WTC11 (cell line): ENCODE measurements at regions not wholly inside any gene's neighbourhood (a gene's known extent, or its start where the extent isn't known, plus 50 kb on each side); places are given as distances from the start of the nearest gene placed in this dataset.

Experiments used
- ATAC-seq: fragments of 200-7000 bp; cut with Tn5 transposase; 2 replicates; pipeline ENCODE4 v1.10.0; 2021; ENCODE audit warnings: mild to moderate bottlenecking, moderate library complexity
- CTCF ChIA-PET: fragments of 300-600 bp; sonication (Branson Sonifier 250); formaldehyde crosslinking; loops from one replicate; lab custom pipeline; 2021; ENCODE audit warnings: antibody characterized with exemption; lab: Charles Lee
- POLR2A ChIA-PET: fragments of 350-600 bp; sonication (Branson Sonifier 250); formaldehyde crosslinking; loops from one replicate; lab custom pipeline; 2021; ENCODE audit warnings: antibody characterized with exemption; lab: Charles Lee
- DNase-seq: peaks from one replicate; pipeline ENCODE4 v3.0.0; 2021; ENCODE audit warnings: low spot score
- H3K27ac Mint-ChIP-seq: 2 replicates; pipeline ENCODE4 v1.8.0; 2021; ENCODE audit warnings: mixed read lengths
- H3K27me3 Mint-ChIP-seq: 2 replicates; pipeline ENCODE4 v1.8.0; 2021; ENCODE audit warnings: low read depth, mild to moderate bottlenecking, moderate library complexity, mixed read lengths
- H3K36me3 Mint-ChIP-seq: 2 replicates; pipeline ENCODE4 v1.8.0; 2021; ENCODE audit warnings: mixed read lengths
- H3K4me1 Mint-ChIP-seq: 2 replicates; pipeline ENCODE4 v1.8.0; 2022; ENCODE audit warnings: mixed read lengths
- H3K4me3 Mint-ChIP-seq: 2 replicates; pipeline ENCODE4 v1.8.0; 2021; ENCODE audit warnings: mild to moderate bottlenecking, moderate library complexity, mixed read lengths
- H3K9me3 Mint-ChIP-seq: 2 replicates; pipeline ENCODE4 v1.8.0; 2021; ENCODE audit warnings: mixed read lengths
- ARID4B ChIP-seq: sonication (generic); formaldehyde crosslinking; IDR thresholded peaks from 2 replicates; pipeline ENCODE4 v1.8.0; 2023; ENCODE audit warnings: missing genetic modification reagents, mild to moderate bottlenecking, borderline replicate concordance
- ATF3 ChIP-seq: sonication (generic); formaldehyde crosslinking; conservative IDR thresholded peaks from 2 replicates; pipeline ENCODE4 v1.8.1; 2022; ENCODE audit warnings: mild to moderate bottlenecking, missing genetic modification reagents
- ATF6 ChIP-seq: sonication (generic); formaldehyde crosslinking; IDR thresholded peaks from 2 replicates; pipeline ENCODE4 v1.8.1; 2023; ENCODE audit warnings: mild to moderate bottlenecking, missing genetic modification reagents
- ELF4 ChIP-seq: sonication (generic); formaldehyde crosslinking; IDR thresholded peaks from 2 replicates; pipeline ENCODE4 v1.8.1; 2022; ENCODE audit warnings: low read depth, mild to moderate bottlenecking, moderate library complexity, missing genetic modification reagents
- EMX1 ChIP-seq: fragments of 250-450 bp; sonication (Bioruptor Pico); IDR thresholded peaks from 2 replicates; pipeline ENCODE4 v1.8.0; 2021; ENCODE audit warnings: mild to moderate bottlenecking
- ETV6 ChIP-seq: sonication (generic); formaldehyde crosslinking; IDR thresholded peaks from 2 replicates; pipeline ENCODE4 v1.8.1; 2022; ENCODE audit warnings: mild to moderate bottlenecking, missing genetic modification reagents
- FOXJ3 ChIP-seq: sonication (generic); formaldehyde crosslinking; IDR thresholded peaks from 2 replicates; pipeline ENCODE4 v1.9.0; 2021; ENCODE audit warnings: missing genetic modification reagents, mild to moderate bottlenecking, borderline replicate concordance
- FOXP1 ChIP-seq: sonication (generic); formaldehyde crosslinking; IDR thresholded peaks from 2 replicates; pipeline ENCODE4 v1.8.0; 2022; ENCODE audit warnings: missing genetic modification reagents, mild to moderate bottlenecking, moderate library complexity, borderline replicate concordance
- FOXP4 ChIP-seq: sonication (generic); formaldehyde crosslinking; IDR thresholded peaks from 2 replicates; pipeline ENCODE4 v1.8.0; 2022; ENCODE audit warnings: mild to moderate bottlenecking, missing genetic modification reagents
- JAZF1 ChIP-seq: fragments of 250-450 bp; sonication (Bioruptor Pico); IDR thresholded peaks from 2 replicates; pipeline ENCODE4 v1.9.0; 2021; ENCODE audit warnings: moderate library complexity, mild to moderate bottlenecking, inconsistent platforms
- KAT7 ChIP-seq: sonication (generic); formaldehyde crosslinking; IDR thresholded peaks from 2 replicates; pipeline ENCODE4 v1.8.1; 2023; ENCODE audit warnings: missing genetic modification reagents, mild to moderate bottlenecking, borderline replicate concordance
- MLX ChIP-seq: sonication (generic); formaldehyde crosslinking; IDR thresholded peaks from 2 replicates; pipeline ENCODE4 v1.8.1; 2023; ENCODE audit warnings: mild to moderate bottlenecking, missing genetic modification reagents, moderate library complexity
- NFATC4 ChIP-seq: fragments of 250-450 bp; sonication (Bioruptor Pico); IDR thresholded peaks from 2 replicates; pipeline ENCODE4 v1.9.0; 2021; ENCODE audit warnings: mild to moderate bottlenecking
- NFYB ChIP-seq: sonication (generic); formaldehyde crosslinking; conservative IDR thresholded peaks from 2 replicates; pipeline ENCODE4 v1.8.0; 2022; ENCODE audit warnings: low read depth, missing genetic modification reagents
- USF2 ChIP-seq: sonication (generic); formaldehyde crosslinking; IDR thresholded peaks from 2 replicates; pipeline ENCODE4 v1.8.1; 2023; ENCODE audit warnings: mild to moderate bottlenecking, missing genetic modification reagents, moderate library complexity
- ZNF263 ChIP-seq: sonication (generic); formaldehyde crosslinking; IDR thresholded peaks from 2 replicates; pipeline ENCODE4 v1.8.1; 2022; ENCODE audit warnings: low read depth, mild to moderate bottlenecking, moderate library complexity, missing genetic modification reagents
- ZNF512 ChIP-seq: sonication (generic); formaldehyde crosslinking; IDR thresholded peaks from 2 replicates; pipeline ENCODE4 v1.8.1; 2022; ENCODE audit warnings: missing genetic modification reagents, borderline replicate concordance

GRCh38 chr2:17084877-17085276 lies 419.2 kb upstream of the CYRIA start:
- POLR2A ChIA-PET, result no interaction called here
- Mint-ChIP-seq H3K9me3 (peaks cover 18% of the 10 kb centered on the region), H3K4me1 (peaks cover 6% of the 10 kb centered on the region), H3K27ac (no peak overlapping the region), H3K36me3 (peaks cover 7% of the 10 kb centered on the region), H3K27me3 (no peaks in the 10 kb centered on the region; the same call in 1 of the 2 replicates), H3K4me3 (no peak overlapping the region)
- CTCF ChIA-PET, result no interaction called here
- TF ChIP-seq NFATC4 (CRISPR knock-in tag), result no peak
- no peak for ATAC-seq
- no peak for DNase-seq

GRCh38 chr2:17083902-17084301 lies 418.3 kb upstream of the CYRIA start:
- no peaks in the 10 kb centered on the region; the same call in 1 of the 2 replicates for H3K27me3 Mint-ChIP-seq
- DNase-seq (no peak), ATAC-seq (no peak)
- no peak overlapping the region for H3K4me3 Mint-ChIP-seq
- peaks cover 17% of the 10 kb centered on the region for H3K36me3 Mint-ChIP-seq
- ChIA-PET CTCF (no interaction called here), POLR2A (no interaction called here)
- no peak overlapping the region for H3K27ac Mint-ChIP-seq
- TF ChIP-seq NFYB, result no peak
- no peak for TF ChIP-seq EMX1 (CRISPR knock-in tag)
- TF ChIP-seq ELF4, result no peak
- TF ChIP-seq USF2 (CRISPR knock-in tag), result no peak
- no peak for TF ChIP-seq ATF3
- no peaks in the 10 kb centered on the region for H3K4me1 Mint-ChIP-seq
- peaks cover 27% of the 10 kb centered on the region for H3K9me3 Mint-ChIP-seq

GRCh38 chr2:17079262-17079661 lies 413.6 kb upstream of the CYRIA start:
- Mint-ChIP-seq H3K4me1 (no peaks in the 10 kb centered on the region), H3K27ac (no peak overlapping the region), H3K36me3 (peaks cover 27% of the 10 kb centered on the region), H3K4me3 (no peak overlapping the region), H3K9me3 (peaks cover 39% of the 10 kb centered on the region), H3K27me3 (no peaks in the 10 kb centered on the region; the same call in 1 of the 2 replicates)
- ChIA-PET CTCF (no interaction called here), POLR2A (no interaction called here)
- DNase-seq (no peak), ATAC-seq (no peak)
- TF ChIP-seq ATF6 (CRISPR knock-in tag), result no peak
- TF ChIP-seq JAZF1 (CRISPR knock-in tag), result no peak
- no peak for TF ChIP-seq FOXJ3 (CRISPR knock-in tag)
- no peak for TF ChIP-seq FOXP1 (CRISPR knock-in tag)
- TF ChIP-seq MLX (CRISPR knock-in tag), result no peak
- TF ChIP-seq KAT7 (CRISPR knock-in tag), result no peak
- no peak for TF ChIP-seq ZNF263 (CRISPR knock-in tag)
- TF ChIP-seq ZNF512 (CRISPR knock-in tag), result no peak
- no peak for TF ChIP-seq ARID4B
- TF ChIP-seq FOXP4 (CRISPR knock-in tag), result no peak
- TF ChIP-seq ETV6 (CRISPR knock-in tag), result no peak
